Esophagus squamous epithelium (tissue), 4 donors: ENCODE measurements at regions not wholly inside any gene's neighbourhood (a gene's known extent, or its start where the extent isn't known, plus 50 kb on each side); places are given as distances from the start of the nearest gene placed in this dataset.

ENCODE experiments used
- CTCF ChIP-seq, 6 experiments: fragments of 450-650 bp in 4 of 6; fragments of 200-600 bp in 2 of 6; sonication (generic) in 2 of 6; IDR thresholded peaks; one replicate each; pipeline ENCODE4 v1.5.1; 2016 to 2019; ENCODE audit warnings: antibody characterized with exemption in 6 of 6, mild to moderate bottlenecking in 4 of 6, moderate library complexity in 4 of 6
- POLR2A ChIP-seq, 4 donors: fragments of 450-650 bp; IDR thresholded peaks; one replicate each; pipeline ENCODE4 v1.6.1; 2017; ENCODE audit warnings: antibody characterized with exemption in 4 of 4, mild to moderate bottlenecking in 4 of 4, moderate library complexity in 3 of 4

DNA sequence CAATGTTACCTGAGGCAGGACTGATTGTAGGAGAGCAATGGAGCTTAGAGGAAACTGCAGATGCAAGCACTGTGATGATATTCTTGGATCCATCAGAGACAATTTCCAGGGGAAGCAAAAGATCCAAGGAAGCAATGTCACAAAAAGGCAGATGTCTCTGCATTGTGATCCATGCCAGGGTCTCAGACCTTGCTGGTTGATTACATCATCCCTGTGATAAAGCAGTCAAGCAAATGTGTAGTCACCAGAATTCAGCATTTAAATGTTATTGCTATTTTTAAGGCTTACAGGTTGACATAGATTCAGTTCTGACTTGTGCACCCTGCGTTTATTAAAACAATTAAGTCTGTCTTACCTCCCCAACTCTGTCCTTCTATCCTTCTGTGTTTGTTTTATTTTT is 56.8 kb upstream of the CCDC85A start:
- TF ChIP-seq CTCF (IDR thresholded peaks at IDR 0.05) (no peak), POLR2A (IDR thresholded peaks at IDR 0.05) (no peak)
